Activated CD4-positive, alpha-beta T cell treated with anti-CD3 and anti-CD28 coated beads, Interleukin-10, Interleukin-2, amounts not matched to agents 100 ng/mL and 50 ng/mL, durations not matched to agents 16 hours and 8 hours (primary cell): ENCODE measurements at regions not wholly inside any gene's neighbourhood (a gene's known extent, or its start where the extent isn't known, plus 50 kb on each side); places are given as distances from the start of the nearest gene placed in this dataset.

ENCODE experiments used
- DNase-seq: peaks from one replicate; pipeline ENCODE4 v3.0.0-alpha.2; 2020

- no peak for DNase-seq
Measured at GRCh38 chr16:54402270-54402669, 115.7 kb upstream of the IRX3 start.

GRCh38 chr16:54400261-54400660 lies 113.7 kb upstream of the IRX3 start:
- DNase-seq: no peak

- no peak for DNase-seq
Measured at GRCh38 chr16:54398986-54399385, 112.4 kb upstream of the IRX3 start.

GRCh38 chr16:54397838-54398237 lies 111.3 kb upstream of the IRX3 start:
- no peak for DNase-seq

GRCh38 chr16:54397190-54397835 lies 110.7 kb upstream of the IRX3 start:
- DNase-seq: no peak

GRCh38 chr16:54389836-54390494 lies 103.4 kb upstream of the IRX3 start:
- no peak for DNase-seq

GRCh38 chr16:54385141-54385540 lies 98.6 kb upstream of the IRX3 start:
- DNase-seq: no peak

GRCh38 chr16:54381601-54382313 lies 95.2 kb upstream of the IRX3 start:
- no peak for DNase-seq

- no peak for DNase-seq
Measured at GRCh38 chr16:54375071-54375470, 88.5 kb upstream of the IRX3 start.

GRCh38 chr16:54373534-54374520 lies 87.2 kb upstream of the IRX3 start:
- DNase-seq: peak; percentile 17

GRCh38 chr16:54370278-54371040 lies 83.9 kb upstream of the IRX3 start:
- peak; percentile 4 for DNase-seq

- no peak for DNase-seq
Measured at GRCh38 chr16:54369861-54370260, 83.3 kb upstream of the IRX3 start.

GRCh38 chr16:54366943-54367342 lies 80.4 kb upstream of the IRX3 start:
- no peak for DNase-seq

GRCh38 chr16:54365990-54366634 lies 79.5 kb upstream of the IRX3 start:
- DNase-seq: no peak

- no peak for DNase-seq
Measured at GRCh38 chr16:54363766-54364165, 77.2 kb upstream of the IRX3 start.

- no peak for DNase-seq
Measured at GRCh38 chr16:54362591-54363206, 76.1 kb upstream of the IRX3 start.

- DNase-seq: no peak
Measured at GRCh38 chr16:54361246-54361645, 74.7 kb upstream of the IRX3 start.

GRCh38 chr16:54360681-54361080 lies 74.1 kb upstream of the IRX3 start:
- DNase-seq: no peak

GRCh38 chr16:54359555-54359954 lies 73.0 kb upstream of the IRX3 start:
- no peak for DNase-seq

GRCh38 chr16:54359081-54359480 lies 72.5 kb upstream of the IRX3 start:
- DNase-seq: no peak

- no peak for DNase-seq
Measured at GRCh38 chr16:54356391-54356790, 69.8 kb upstream of the IRX3 start.
